Activated naive CD8-positive, alpha-beta T cell treated with anti-CD3 and anti-CD28 coated beads, Interleukin-2, amount 50 U/mL, for 24 hours (primary cell): ENCODE measurements at regions not wholly inside any gene's neighbourhood (a gene's known extent, or its start where the extent isn't known, plus 50 kb on each side); places are given as distances from the start of the nearest gene placed in this dataset.

Experiments
- ATAC-seq: fragments of 150-1000 bp; cut with Tn5 transposase; one replicate; pipeline ENCODE4 v1.10.0; 2021
- DNase-seq: peaks from one replicate; pipeline ENCODE4 v3.0.0; 2021
- H3K27ac Mint-ChIP-seq: one replicate; pipeline ENCODE4 v1.8.0; 2021; ENCODE audit warnings: mild to moderate bottlenecking, mixed read lengths
- H3K27me3 Mint-ChIP-seq: one replicate; pipeline ENCODE4 v1.8.0; 2021; ENCODE audit warnings: mixed read lengths
- H3K36me3 Mint-ChIP-seq: one replicate; pipeline ENCODE4 v1.8.0; 2021; ENCODE audit warnings: low read depth, mixed read lengths
- H3K4me1 Mint-ChIP-seq: one replicate; pipeline ENCODE4 v1.8.0; 2021; ENCODE audit warnings: mixed read lengths
- H3K4me3 Mint-ChIP-seq: one replicate; pipeline ENCODE4 v1.8.0; 2021; ENCODE audit warnings: mild to moderate bottlenecking, moderate library complexity, mixed read lengths
- H3K9me3 Mint-ChIP-seq: one replicate; pipeline ENCODE4 v1.8.0; 2021; ENCODE audit warnings: mixed read lengths

- ATAC-seq (no peak), DNase-seq (no peak)
- H3K27me3 Mint-ChIP-seq: peaks cover 2% of the 10 kb centered on the region
- no peak overlapping the region for H3K27ac Mint-ChIP-seq
- H3K36me3 Mint-ChIP-seq: no peaks in the 10 kb centered on the region
- no peak overlapping the region for H3K4me3 Mint-ChIP-seq
- H3K9me3 Mint-ChIP-seq: no peaks in the 10 kb centered on the region
- no peaks in the 10 kb centered on the region for H3K4me1 Mint-ChIP-seq
Measured at GRCh38 chr6:100996409-100996808, 115.3 kb upstream of the ASCC3 start.

- Mint-ChIP-seq H3K36me3 (no peaks in the 10 kb centered on the region), H3K27ac (no peak overlapping the region), H3K9me3 (no peaks in the 10 kb centered on the region), H3K27me3 (peaks cover 6% of the 10 kb centered on the region), H3K4me1 (no peaks in the 10 kb centered on the region), H3K4me3 (no peak overlapping the region)
- ATAC-seq (no peak), DNase-seq (no peak)
Measured at GRCh38 chr6:100998111-100998510, 117.0 kb upstream of the ASCC3 start.

- Mint-ChIP-seq H3K36me3 (no peaks in the 10 kb centered on the region), H3K4me1 (no peaks in the 10 kb centered on the region), H3K27ac (no peak overlapping the region), H3K9me3 (no peaks in the 10 kb centered on the region), H3K4me3 (no peak overlapping the region), H3K27me3 (peaks cover 6% of the 10 kb centered on the region)
- DNase-seq (no peak), ATAC-seq (no peak)
Measured at GRCh38 chr6:100999034-100999597, 118.0 kb upstream of the ASCC3 start.

GRCh38 chr6:101000341-101000740 is 119.2 kb upstream of the ASCC3 start:
- peaks cover 6% of the 10 kb centered on the region for H3K27me3 Mint-ChIP-seq
- no peak for DNase-seq
- no peaks in the 10 kb centered on the region for H3K4me1 Mint-ChIP-seq
- no peak overlapping the region for H3K4me3 Mint-ChIP-seq
- no peak overlapping the region for H3K27ac Mint-ChIP-seq
- H3K36me3 Mint-ChIP-seq: no peaks in the 10 kb centered on the region
- no peak for ATAC-seq
- no peaks in the 10 kb centered on the region for H3K9me3 Mint-ChIP-seq

- Mint-ChIP-seq H3K27me3 (peaks cover 6% of the 10 kb centered on the region), H3K27ac (no peak overlapping the region), H3K9me3 (no peaks in the 10 kb centered on the region), H3K4me3 (no peak overlapping the region), H3K4me1 (no peaks in the 10 kb centered on the region), H3K36me3 (no peaks in the 10 kb centered on the region)
- DNase-seq (no peak), ATAC-seq (no peak)
Measured at GRCh38 chr6:101001012-101001411, 119.9 kb upstream of the ASCC3 start.

- Mint-ChIP-seq H3K36me3 (no peaks in the 10 kb centered on the region), H3K27me3 (peaks cover 6% of the 10 kb centered on the region), H3K4me3 (no peak overlapping the region), H3K9me3 (no peaks in the 10 kb centered on the region), H3K4me1 (no peaks in the 10 kb centered on the region), H3K27ac (no peak overlapping the region)
- ATAC-seq (no peak), DNase-seq (no peak)
Measured at GRCh38 chr6:101001607-101002006, 120.5 kb upstream of the ASCC3 start.

- Mint-ChIP-seq H3K27ac (no peak overlapping the region), H3K9me3 (no peaks in the 10 kb centered on the region), H3K4me1 (no peaks in the 10 kb centered on the region), H3K36me3 (no peaks in the 10 kb centered on the region), H3K27me3 (peaks cover 6% of the 10 kb centered on the region), H3K4me3 (no peak overlapping the region)
- DNase-seq (no peak), ATAC-seq (no peak)
Measured at GRCh38 chr6:101003075-101003474, 121.9 kb upstream of the ASCC3 start.

GRCh38 chr6:101011186-101011585 is 130.1 kb upstream of the ASCC3 start:
- DNase-seq: peak; percentile 5
- no peaks in the 10 kb centered on the region for H3K36me3 Mint-ChIP-seq
- no peaks in the 10 kb centered on the region for H3K9me3 Mint-ChIP-seq
- H3K4me1 Mint-ChIP-seq: peaks cover 14% of the 10 kb centered on the region
- no peak for ATAC-seq
- H3K27me3 Mint-ChIP-seq: no peaks in the 10 kb centered on the region
- no peak overlapping the region for H3K27ac Mint-ChIP-seq
- no peak overlapping the region for H3K4me3 Mint-ChIP-seq

GRCh38 chr6:101013612-101014195 is 132.6 kb upstream of the ASCC3 start:
- Mint-ChIP-seq H3K27ac (no peak overlapping the region), H3K27me3 (no peaks in the 10 kb centered on the region), H3K4me3 (no peak overlapping the region), H3K36me3 (no peaks in the 10 kb centered on the region), H3K4me1 (peaks cover 14% of the 10 kb centered on the region), H3K9me3 (no peaks in the 10 kb centered on the region)
- ATAC-seq: no peak
- no peak for DNase-seq

GRCh38 chr6:101015541-101015940 is 134.4 kb upstream of the ASCC3 start:
- ATAC-seq (no peak), DNase-seq (no peak)
- Mint-ChIP-seq H3K4me1 (peaks cover 14% of the 10 kb centered on the region), H3K9me3 (no peaks in the 10 kb centered on the region), H3K4me3 (no peak overlapping the region), H3K27me3 (no peaks in the 10 kb centered on the region), H3K36me3 (no peaks in the 10 kb centered on the region), H3K27ac (no peak overlapping the region)

- H3K4me3 Mint-ChIP-seq: no peak overlapping the region
- H3K4me1 Mint-ChIP-seq: peaks cover 9% of the 10 kb centered on the region
- H3K27me3 Mint-ChIP-seq: no peaks in the 10 kb centered on the region
- no peak for DNase-seq
- no peaks in the 10 kb centered on the region for H3K9me3 Mint-ChIP-seq
- H3K27ac Mint-ChIP-seq: no peak overlapping the region
- H3K36me3 Mint-ChIP-seq: no peaks in the 10 kb centered on the region
- ATAC-seq: no peak
Measured at GRCh38 chr6:101016163-101016562, 135.0 kb upstream of the ASCC3 start.

GRCh38 chr6:101018157-101018556 is 137.0 kb upstream of the ASCC3 start:
- no peaks in the 10 kb centered on the region for H3K4me1 Mint-ChIP-seq
- H3K9me3 Mint-ChIP-seq: no peaks in the 10 kb centered on the region
- H3K27me3 Mint-ChIP-seq: no peaks in the 10 kb centered on the region
- H3K4me3 Mint-ChIP-seq: no peak overlapping the region
- no peak overlapping the region for H3K27ac Mint-ChIP-seq
- ATAC-seq (no peak), DNase-seq (no peak)
- no peaks in the 10 kb centered on the region for H3K36me3 Mint-ChIP-seq

- H3K27me3 Mint-ChIP-seq: no peaks in the 10 kb centered on the region
- no peaks in the 10 kb centered on the region for H3K36me3 Mint-ChIP-seq
- ATAC-seq (no peak), DNase-seq (no peak)
- H3K4me3 Mint-ChIP-seq: no peak overlapping the region
- no peak overlapping the region for H3K27ac Mint-ChIP-seq
- no peaks in the 10 kb centered on the region for H3K4me1 Mint-ChIP-seq
- H3K9me3 Mint-ChIP-seq: peaks cover 4% of the 10 kb centered on the region
Measured at GRCh38 chr6:101021504-101021903, 140.4 kb upstream of the ASCC3 start.

GRCh38 chr6:101042966-101043365 is 161.8 kb upstream of the ASCC3 start:
- Mint-ChIP-seq H3K4me3 (no peak overlapping the region), H3K4me1 (no peaks in the 10 kb centered on the region), H3K9me3 (no peaks in the 10 kb centered on the region), H3K36me3 (no peaks in the 10 kb centered on the region), H3K27me3 (no peaks in the 10 kb centered on the region), H3K27ac (no peak overlapping the region)
- DNase-seq (no peak), ATAC-seq (no peak)

GRCh38 chr6:101058296-101058695 is 177.2 kb upstream of the ASCC3 start:
- H3K4me3 Mint-ChIP-seq: no peak overlapping the region
- ATAC-seq (no peak), DNase-seq (no peak)
- H3K36me3 Mint-ChIP-seq: no peaks in the 10 kb centered on the region
- peaks cover 2% of the 10 kb centered on the region for H3K27me3 Mint-ChIP-seq
- H3K27ac Mint-ChIP-seq: no peak overlapping the region
- H3K4me1 Mint-ChIP-seq: no peaks in the 10 kb centered on the region
- H3K9me3 Mint-ChIP-seq: peaks cover 3% of the 10 kb centered on the region

GRCh38 chr6:101066481-101066880 is 185.4 kb upstream of the ASCC3 start:
- H3K9me3 Mint-ChIP-seq: peaks cover 23% of the 10 kb centered on the region
- no peaks in the 10 kb centered on the region for H3K4me1 Mint-ChIP-seq

More at GRCh38 chr6:101066481-101066880, 185.4 kb upstream of the ASCC3 start:
- no peaks in the 10 kb centered on the region for H3K36me3 Mint-ChIP-seq
- ATAC-seq: no peak
- no peaks in the 10 kb centered on the region for H3K27me3 Mint-ChIP-seq
- no peak overlapping the region for H3K4me3 Mint-ChIP-seq
- no peak overlapping the region for H3K27ac Mint-ChIP-seq
- no peak for DNase-seq
